GM12878 (cell line): ENCODE measurements at regions not wholly inside any gene's neighbourhood (a gene's known extent, or its start where the extent isn't known, plus 50 kb on each side); places are given as distances from the start of the nearest gene placed in this dataset.

Source experiments
- ATAC-seq: fragments of 200-7000 bp; cut with Tn5 transposase; 3 replicates; pipeline ENCODE4 v1.9.1; 2020; ENCODE audit warnings: mild to moderate bottlenecking, moderate library complexity
- BruUV-seq: library from RNA; stranded (reverse); fragments of 400-500 nt; replicated peaks from 2 replicates; lab custom pipeline; 2021; lab: Mats Ljungman, UMichigan
- CTCF ChIA-PET: fragments of 300-600 bp; sonication (Branson Sonifier 250); formaldehyde crosslinking; extraction: SDS; loops from one replicate; lab custom pipeline; 2021; ENCODE audit warnings: inconsistent platforms; lab: Yijun Ruan, JAX
- POLR2A ChIA-PET: fragments of 350-600 bp; formaldehyde crosslinking; extraction: SDS; loops from one replicate; lab custom pipeline; 2021; ENCODE audit warnings: inconsistent platforms; lab: Charles Lee
- RAD21 ChIA-PET: fragments of 300-600 bp; sonication (Branson Sonifier 250); formaldehyde crosslinking; loops from one replicate; lab custom pipeline; 2023; ENCODE audit warnings: antibody characterized with exemption; ENCODE audit not compliant: unreplicated experiment; lab: Charles Lee
- SMC1A ChIA-PET: fragments of 300-600 bp; sonication (Branson Sonifier 250); formaldehyde crosslinking; loops from one replicate; lab custom pipeline; 2023; ENCODE audit not compliant: unreplicated experiment, uncharacterized antibody; lab: Charles Lee
- DNase-seq: peaks from one replicate; pipeline ENCODE4 v3.0.0-alpha.2; 2011; ENCODE audit warnings: low read depth, low spot score
- FAIRE-seq: peaks from 3 replicates; lab custom pipeline; 2011; peaks lifted over from hg19 to GRCh38; lab: Jason Lieb, UNC
- H2AFZ ChIP-seq: 2 replicates; pipeline ENCODE4 v1.6.0; 2011; ENCODE audit warnings: low read depth, low read length, control low read depth; ENCODE audit not compliant: control insufficient read depth
- H3K27ac ChIP-seq: 2 replicates; pipeline ENCODE4 v1.5.1; 2011; ENCODE audit warnings: control low read depth; ENCODE audit not compliant: control insufficient read depth, insufficient read depth
- H3K27me3 ChIP-seq, 2 experiments: replicated peaks in 1 of 2; 2 replicates each; pipeline versions ENCODE4 v1.6.0 to v1.6.1; 2011; ENCODE audit warnings: low read length in 1 of 2; ENCODE audit not compliant: control insufficient read depth in 2 of 2, insufficient read depth in 2 of 2
- H3K36me3 ChIP-seq, 2 experiments: 2 replicates each; pipeline ENCODE4 v1.5.1; 2011; ENCODE audit warnings: low read length in 1 of 2; ENCODE audit not compliant: control insufficient read depth in 2 of 2, insufficient read depth in 2 of 2
- H3K4me1 ChIP-seq: 2 replicates; pipeline ENCODE4 v1.6.1; 2011; ENCODE audit warnings: mild to moderate bottlenecking, low read length, moderate library complexity, mixed read lengths; ENCODE audit not compliant: control insufficient read depth, insufficient read depth
- H3K4me2 ChIP-seq: 2 replicates; pipeline ENCODE4 v1.6.0; 2011; ENCODE audit warnings: control low read depth; ENCODE audit not compliant: control insufficient read depth, insufficient read depth
- H3K4me3 ChIP-seq: fragments of 200-600 bp; sonication (generic); 2 replicates; pipeline ENCODE4 v1.5.1; 2016
- H3K79me2 ChIP-seq: 2 replicates; pipeline ENCODE4 v1.6.0; 2011; ENCODE audit warnings: low read length; ENCODE audit not compliant: control insufficient read depth, insufficient read depth
- H3K9ac ChIP-seq: 2 replicates; pipeline ENCODE4 v1.8.0; 2011; ENCODE audit warnings: low read length, control low read depth, mixed read lengths; ENCODE audit not compliant: control insufficient read depth, insufficient read depth
- H3K9me3 ChIP-seq: replicated peaks from 3 replicates; pipeline ENCODE4 v1.5.1; 2011; ENCODE audit warnings: mild to moderate bottlenecking, low read length; ENCODE audit not compliant: control insufficient read depth, insufficient read depth
- H4K20me1 ChIP-seq: 2 replicates; pipeline ENCODE4 v1.6.0; 2011; ENCODE audit not compliant: control insufficient read depth, insufficient read depth
- BHLHE40 ChIP-seq, 2 experiments: fragments of 450-650 bp in 1 of 2; IDR thresholded peaks; 2 replicates each; pipeline ENCODE4 v1.6.1; 2011 to 2017; ENCODE audit warnings: low read depth in 2 of 2, borderline replicate concordance in 1 of 2, improper control_type of control experiment in 1 of 2, low read length in 1 of 2, mild to moderate bottlenecking in 1 of 2
- BMI1 ChIP-seq: fragments of 450-650 bp; IDR thresholded peaks from 2 replicates; pipeline ENCODE4 v1.6.1; 2016; ENCODE audit warnings: mild to moderate bottlenecking, moderate library complexity, borderline replicate concordance
- CBX5 ChIP-seq: sonication (generic); IDR thresholded peaks from 2 replicates; pipeline ENCODE4 v1.6.1; 2016; ENCODE audit warnings: low read depth, moderate library complexity, mild to moderate bottlenecking, inconsistent platforms
- E2F4 ChIP-seq: IDR thresholded peaks from 2 replicates; pipeline ENCODE4 v1.6.1; 2012; ENCODE audit warnings: low read depth, low read length, improper control_type of control experiment
- GATAD2B ChIP-seq: fragments of 450-650 bp; conservative IDR thresholded peaks from 2 replicates; pipeline ENCODE4 v1.6.1; 2017; ENCODE audit warnings: low read depth, mild to moderate bottlenecking, moderate library complexity
- HDAC6 ChIP-seq: fragments of 200-600 bp; sonication (generic); IDR thresholded peaks from one replicate; pipeline ENCODE4 v1.8.0; 2017; ENCODE audit warnings: antibody characterized with exemption; ENCODE audit not compliant: unreplicated experiment
- HSF1 ChIP-seq: fragments of 150-350 bp; IDR thresholded peaks from 2 replicates; pipeline ENCODE4 v1.6.1; 2014; ENCODE audit warnings: mild to moderate bottlenecking, low read depth, low read length
- IKZF1 ChIP-seq: fragments of 450-650 bp; conservative IDR thresholded peaks from 2 replicates; pipeline ENCODE4 v1.6.1; 2017; ENCODE audit warnings: antibody characterized with exemption, mild to moderate bottlenecking
- IRF4 ChIP-seq: IDR thresholded peaks from 2 replicates; pipeline ENCODE4 v1.6.1; 2011; ENCODE audit warnings: low read depth, low read length
- MXI1 ChIP-seq: fragments of 150-350 bp; IDR thresholded peaks from 2 replicates; pipeline ENCODE4 v1.6.1; 2011; ENCODE audit warnings: low read depth, mild to moderate bottlenecking, inconsistent platforms, low read length, improper control_type of control experiment
- NR2C1 ChIP-seq: fragments of 450-650 bp; IDR thresholded peaks from 2 replicates; pipeline ENCODE4 v1.6.1; 2017; ENCODE audit warnings: antibody characterized with exemption, mild to moderate bottlenecking, moderate library complexity
- NRF1 ChIP-seq: conservative IDR thresholded peaks from 2 replicates; pipeline ENCODE4 v1.6.1; 2011; ENCODE audit warnings: mild to moderate bottlenecking, low read depth, low read length, improper control_type of control experiment
- RCOR1 ChIP-seq: conservative IDR thresholded peaks from 2 replicates; pipeline ENCODE4 v1.6.1; 2012; ENCODE audit warnings: low read depth, low read length, improper control_type of control experiment
- SMARCA5 ChIP-seq: fragments of 450-650 bp; IDR thresholded peaks from 2 replicates; pipeline ENCODE4 v1.6.1; 2017; ENCODE audit warnings: mild to moderate bottlenecking
- STAT3 ChIP-seq: IDR thresholded peaks from 2 replicates; pipeline ENCODE4 v1.6.1; 2011; ENCODE audit warnings: low read depth, low read length, improper control_type of control experiment
- USF1 ChIP-seq: IDR thresholded peaks from 2 replicates; pipeline ENCODE4 v1.6.1; 2011; ENCODE audit warnings: borderline replicate concordance, low read depth, mild to moderate bottlenecking, moderate library complexity, mixed read lengths, low read length; ENCODE audit not compliant: insufficient read depth; ENCODE audit errors: extremely low read length
- ZBTB40 ChIP-seq: fragments of 450-650 bp; IDR thresholded peaks from 2 replicates; pipeline ENCODE4 v1.6.1; 2016; ENCODE audit warnings: mild to moderate bottlenecking, moderate library complexity, borderline replicate concordance
- WGBS: methylation state at CpG from one replicate; pipeline ENCODE4 v1.1.6; 2016; ENCODE audit warnings: low lambda C conversion rate; ENCODE audit not compliant: insufficient replicate concordance, insufficient coverage; ENCODE audit errors: missing lambda C conversion rate; 5-methylcytosine and 5-hydroxymethylcytosine counted together
- in situ Hi-C: fragments of 300-500 bp; cut with MboI; formaldehyde crosslinking; loops from 9 replicates; pipeline ENCODE4 v1.14.3; 2018; ENCODE audit warnings: mixed read lengths
- intact Hi-C: fragments of 100-400 bp; cut with micrococcal nuclease; formaldehyde crosslinking; loops from one replicate; pipeline ENCODE4 v1.14.2; 2022; ENCODE audit not compliant: unreplicated experiment

- ChIA-PET RAD21 (no interaction called here), CTCF (no interaction called here), SMC1A (no interaction called here), POLR2A (no interaction called here)
- H3K79me2 ChIP-seq: no peaks in the 10 kb centered on the region
- H3K4me2 ChIP-seq: no peak overlapping the region
- no peak overlapping the region for H3K27ac ChIP-seq
- intact Hi-C loops (no loop called here), in situ Hi-C loops (no loop called here)
- H2AFZ ChIP-seq: no peak overlapping the region
- WGBS: 33% methylated on average over 3 of the region's 3 CpGs
- H3K4me1 ChIP-seq: no peaks in the 10 kb centered on the region
- DNase-seq: no peak
- no peak overlapping the region for H3K4me3 ChIP-seq
- no peak for FAIRE-seq
- no peaks in the 10 kb centered on the region for H3K36me3 ChIP-seq
- no peaks in the 10 kb centered on the region for H3K9me3 ChIP-seq
- H4K20me1 ChIP-seq: no peaks in the 10 kb centered on the region
- H3K27me3 ChIP-seq: no peaks in the 10 kb centered on the region
- H3K9ac ChIP-seq: no peak overlapping the region
- no peak for ATAC-seq
- no TSS peak for BruUV-seq
- TF ChIP-seq SMARCA5 (no peak), ZBTB40 (no peak), BMI1 (no peak), STAT3 (no peak), NR2C1 (no peak), IKZF1 (no peak), IRF4 (no peak), E2F4 (no peak), NRF1 (no peak), USF1 (no peak), RCOR1 (no peak), CBX5 (no peak), HDAC6 (no peak), GATAD2B (no peak), MXI1 (no peak), BHLHE40 (IDR thresholded peaks at IDR 0.05; ENCODE audit: borderline replicate concordance in 1 of 2, low read depth in 2 of 2, low read length in 1 of 2) (no peak), HSF1 (no peak)
These were observed 1138.8 kb upstream of the NXPH2 start for GRCh38 chr2:139918982-139919381.
